ENCODE measurements at regions not wholly inside any gene's neighbourhood (a gene's known extent, or its start where the extent isn't known, plus 50 kb on each side); places are given as distances from the start of the nearest gene placed in this dataset.

DNA sequence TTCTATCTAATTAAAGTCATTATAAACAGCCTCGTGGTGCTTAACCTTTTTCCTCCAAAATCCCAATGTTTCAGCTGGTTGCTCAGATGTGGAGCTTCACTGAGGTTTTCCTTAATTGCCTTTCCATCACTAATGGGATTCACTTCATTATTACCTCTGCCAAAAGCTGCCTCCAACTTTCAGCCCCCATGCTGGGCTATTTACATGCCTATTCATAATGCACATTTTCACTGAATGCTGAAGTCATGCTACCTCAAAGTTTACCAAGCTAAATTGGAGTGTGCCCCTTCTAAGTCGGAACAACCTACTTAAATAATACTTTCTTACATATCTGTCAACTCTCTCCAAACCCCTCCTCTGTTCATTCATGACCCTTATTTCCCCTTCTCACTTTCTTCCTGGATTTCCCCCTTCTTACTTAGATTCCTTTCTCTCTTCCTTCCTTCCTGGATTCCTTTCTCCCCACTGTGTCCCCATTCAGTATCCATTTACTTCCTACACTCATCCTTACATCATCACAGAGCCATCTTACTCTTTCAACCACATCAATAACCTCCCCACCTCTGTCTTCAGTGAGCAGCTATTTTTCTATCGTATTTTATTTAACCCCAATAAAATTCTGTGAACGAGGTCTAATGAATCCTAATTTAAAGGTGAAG, 887.3 kb upstream of the TENM4 start:
- Mint-ChIP-seq H3K36me3 (ENCODE audit: insufficient read depth) (no peaks in the 10 kb centered on the region), H3K27me3 (ENCODE audit: low read depth) (no peaks in the 10 kb centered on the region), H3K4me3 (no peak overlapping the region), H3K4me1 (ENCODE audit: low read depth) (no peaks in the 10 kb centered on the region), H3K9me3 (peaks cover 17% of the 10 kb centered on the region)
- ATAC-seq (no peak), DNase-seq (no peak)

DNA sequence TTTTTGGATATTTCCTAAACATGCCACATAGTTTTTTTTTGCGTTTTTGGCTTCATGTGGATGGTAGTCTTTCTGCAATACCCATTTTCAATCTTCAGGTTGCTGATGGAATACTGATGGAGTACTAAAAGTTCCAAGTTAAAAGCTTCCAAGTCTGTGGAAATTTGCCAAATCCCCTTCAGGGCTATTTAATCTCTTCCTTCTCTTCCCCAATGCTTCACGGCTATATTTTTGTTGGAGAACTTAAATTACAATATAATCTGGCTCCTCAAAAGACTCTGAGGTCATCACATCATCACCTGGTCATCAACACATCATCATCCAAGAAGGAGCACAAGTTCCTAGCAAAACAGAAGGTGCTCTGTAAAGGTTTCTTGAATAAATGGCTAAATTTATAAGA, 881.0 kb upstream of the TENM4 start:
- no peaks in the 10 kb centered on the region for H3K36me3 Mint-ChIP-seq (ENCODE audit: insufficient read depth)
- H3K4me1 Mint-ChIP-seq (ENCODE audit: low read depth): no peaks in the 10 kb centered on the region
- no peaks in the 10 kb centered on the region for H3K27me3 Mint-ChIP-seq (ENCODE audit: low read depth)
- peaks cover 14% of the 10 kb centered on the region for H3K9me3 Mint-ChIP-seq
- no peak for ATAC-seq
- DNase-seq: no peak
- no peak overlapping the region for H3K4me3 Mint-ChIP-seq

DNA sequence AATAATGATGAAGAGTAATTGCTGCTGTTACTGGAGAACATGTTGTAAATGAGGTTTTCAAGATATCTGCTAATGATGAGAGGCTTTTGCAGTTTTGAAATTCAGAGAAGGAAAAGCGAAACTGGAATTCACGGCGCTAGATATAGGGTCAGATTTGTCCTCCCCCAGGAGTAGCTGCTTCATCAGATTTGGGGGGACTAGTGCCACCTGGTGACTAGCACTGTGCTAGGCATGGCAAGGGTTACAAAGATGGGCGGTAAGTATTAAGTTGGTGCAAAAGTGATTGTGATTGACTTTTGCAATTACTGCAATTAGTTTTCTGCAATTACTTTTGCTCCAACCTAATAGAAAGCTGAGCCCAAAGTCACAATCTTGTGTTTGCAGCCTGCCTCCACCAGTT, 879.9 kb upstream of the TENM4 start:
- no peak for DNase-seq
- ATAC-seq: no peak
- Mint-ChIP-seq H3K36me3 (ENCODE audit: insufficient read depth) (no peaks in the 10 kb centered on the region), H3K4me1 (ENCODE audit: low read depth) (no peaks in the 10 kb centered on the region), H3K4me3 (no peak overlapping the region), H3K27me3 (ENCODE audit: low read depth) (no peaks in the 10 kb centered on the region), H3K9me3 (peaks cover 14% of the 10 kb centered on the region)

DNA sequence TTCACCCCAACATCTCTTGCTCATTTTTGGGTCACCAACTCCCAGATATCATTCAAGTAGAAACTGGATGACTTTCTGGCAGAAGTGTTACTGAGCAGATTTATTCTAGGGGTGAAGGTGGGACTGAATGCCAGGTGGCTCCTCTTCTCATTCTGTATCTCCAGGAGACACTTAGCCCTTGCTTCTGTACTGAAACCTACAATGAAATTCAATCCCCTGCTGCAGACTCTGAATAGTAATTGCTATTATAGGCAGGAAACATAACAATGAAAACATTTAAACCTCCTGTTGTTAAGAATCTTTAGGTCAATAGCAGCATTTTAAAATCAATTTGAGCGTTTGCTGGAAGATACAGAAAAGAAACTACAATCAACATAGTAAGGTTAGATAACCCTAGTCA, 879.4 kb upstream of the TENM4 start:
- no peak for ATAC-seq
- H3K9me3 Mint-ChIP-seq: peaks cover 11% of the 10 kb centered on the region
- no peak overlapping the region for H3K4me3 Mint-ChIP-seq
- no peaks in the 10 kb centered on the region for H3K36me3 Mint-ChIP-seq (ENCODE audit: insufficient read depth)
- H3K27me3 Mint-ChIP-seq (ENCODE audit: low read depth): no peaks in the 10 kb centered on the region
- no peak for DNase-seq
- no peaks in the 10 kb centered on the region for H3K4me1 Mint-ChIP-seq (ENCODE audit: low read depth)

DNA sequence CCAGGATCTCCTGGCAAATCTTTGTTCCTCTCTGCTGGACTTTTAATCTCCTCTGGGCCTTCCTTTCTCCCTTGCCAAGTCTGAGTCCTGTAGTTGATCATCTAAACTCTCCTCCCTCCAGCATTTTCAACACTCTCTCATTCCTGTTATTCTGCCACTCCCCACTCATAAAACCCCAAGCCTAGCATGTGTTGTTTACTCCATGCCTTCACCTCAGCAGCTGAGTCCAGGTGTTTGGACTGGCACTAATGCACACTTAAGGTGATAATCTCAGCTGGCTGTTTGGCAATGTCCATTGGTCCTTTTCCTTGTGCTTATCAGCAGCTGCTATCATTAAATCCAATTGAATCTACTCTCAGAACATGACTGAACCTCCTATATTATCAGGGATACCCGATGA, 876.8 kb upstream of the TENM4 start:
- Mint-ChIP-seq H3K9me3 (peaks cover 6% of the 10 kb centered on the region), H3K4me1 (ENCODE audit: low read depth) (no peaks in the 10 kb centered on the region), H3K36me3 (ENCODE audit: insufficient read depth) (no peaks in the 10 kb centered on the region), H3K4me3 (no peak overlapping the region), H3K27me3 (ENCODE audit: low read depth) (no peaks in the 10 kb centered on the region)
- ATAC-seq: no peak
- DNase-seq: no peak

DNA sequence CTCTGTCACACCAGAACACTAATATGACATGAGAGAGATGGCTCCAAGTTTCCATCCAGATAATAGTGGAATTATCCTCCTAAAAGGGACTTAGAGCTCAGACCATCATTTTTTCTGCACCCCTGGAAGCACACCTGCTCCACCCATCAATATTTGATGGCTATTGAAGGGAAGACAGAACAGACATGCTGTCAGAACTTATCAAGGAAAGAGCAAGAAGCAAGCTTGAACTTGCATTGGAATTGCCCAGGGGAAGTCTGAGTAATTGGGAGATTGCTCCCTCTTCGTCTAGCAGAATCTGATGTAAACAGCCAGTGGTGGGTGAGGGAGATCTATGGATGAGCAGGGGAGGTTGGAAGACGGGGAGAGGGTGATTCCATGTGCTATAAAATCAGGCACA, 874.4 kb upstream of the TENM4 start:
- H3K9me3 Mint-ChIP-seq: no peaks in the 10 kb centered on the region
- no peaks in the 10 kb centered on the region for H3K27me3 Mint-ChIP-seq (ENCODE audit: low read depth)
- no peak overlapping the region for H3K4me3 Mint-ChIP-seq
- DNase-seq: no peak
- no peaks in the 10 kb centered on the region for H3K4me1 Mint-ChIP-seq (ENCODE audit: low read depth)
- no peaks in the 10 kb centered on the region for H3K36me3 Mint-ChIP-seq (ENCODE audit: insufficient read depth)
- ATAC-seq: no peak

DNA sequence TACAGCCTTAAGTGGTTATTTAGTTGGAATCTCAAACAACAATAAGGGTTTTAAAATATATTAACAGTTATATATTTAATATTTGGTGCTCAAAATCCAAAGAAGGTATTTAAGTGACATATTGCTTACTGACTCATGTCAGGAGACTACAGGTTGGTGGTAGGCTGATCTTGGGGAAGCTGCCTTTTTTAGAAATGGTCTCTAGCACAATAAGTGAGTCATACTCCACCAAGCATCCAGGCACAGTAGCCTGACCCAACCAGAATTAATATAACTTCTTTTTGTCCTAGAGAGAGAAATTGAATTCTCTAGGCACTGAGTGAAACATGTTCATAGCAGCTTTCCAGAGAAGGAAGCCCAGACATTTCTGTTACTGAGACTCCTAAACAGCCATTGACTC, 868.5 kb upstream of the TENM4 start:
- Mint-ChIP-seq H3K27me3 (ENCODE audit: low read depth) (no peaks in the 10 kb centered on the region), H3K36me3 (ENCODE audit: insufficient read depth) (no peaks in the 10 kb centered on the region), H3K4me3 (no peak overlapping the region), H3K4me1 (ENCODE audit: low read depth) (no peaks in the 10 kb centered on the region), H3K9me3 (peaks cover 12% of the 10 kb centered on the region)
- DNase-seq (no peak), ATAC-seq (no peak)

DNA sequence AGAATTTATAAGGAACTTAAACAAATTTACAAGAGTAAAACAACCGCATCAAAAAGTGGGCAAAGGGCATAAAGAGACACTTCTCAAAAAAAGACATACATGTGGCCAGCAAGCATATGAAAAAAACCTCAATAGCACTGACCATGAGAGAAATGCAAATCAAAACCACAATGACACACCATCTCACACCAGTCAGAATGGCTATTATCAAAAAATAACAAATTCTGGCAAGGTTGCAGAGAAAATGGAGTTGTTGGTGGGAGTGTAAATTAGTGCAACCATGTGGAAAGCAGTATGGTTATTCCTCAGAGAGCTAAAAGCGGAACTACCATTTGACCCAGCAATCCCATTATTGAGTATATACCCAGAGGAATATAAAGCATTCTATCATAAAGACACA, 866.8 kb upstream of the TENM4 start:
- no peaks in the 10 kb centered on the region for H3K4me1 Mint-ChIP-seq (ENCODE audit: low read depth)
- no peak overlapping the region for H3K4me3 Mint-ChIP-seq
- peaks cover 16% of the 10 kb centered on the region for H3K9me3 Mint-ChIP-seq
- ATAC-seq: no peak
- no peaks in the 10 kb centered on the region for H3K36me3 Mint-ChIP-seq (ENCODE audit: insufficient read depth)
- H3K27me3 Mint-ChIP-seq (ENCODE audit: low read depth): no peaks in the 10 kb centered on the region
- DNase-seq: no peak

DNA sequence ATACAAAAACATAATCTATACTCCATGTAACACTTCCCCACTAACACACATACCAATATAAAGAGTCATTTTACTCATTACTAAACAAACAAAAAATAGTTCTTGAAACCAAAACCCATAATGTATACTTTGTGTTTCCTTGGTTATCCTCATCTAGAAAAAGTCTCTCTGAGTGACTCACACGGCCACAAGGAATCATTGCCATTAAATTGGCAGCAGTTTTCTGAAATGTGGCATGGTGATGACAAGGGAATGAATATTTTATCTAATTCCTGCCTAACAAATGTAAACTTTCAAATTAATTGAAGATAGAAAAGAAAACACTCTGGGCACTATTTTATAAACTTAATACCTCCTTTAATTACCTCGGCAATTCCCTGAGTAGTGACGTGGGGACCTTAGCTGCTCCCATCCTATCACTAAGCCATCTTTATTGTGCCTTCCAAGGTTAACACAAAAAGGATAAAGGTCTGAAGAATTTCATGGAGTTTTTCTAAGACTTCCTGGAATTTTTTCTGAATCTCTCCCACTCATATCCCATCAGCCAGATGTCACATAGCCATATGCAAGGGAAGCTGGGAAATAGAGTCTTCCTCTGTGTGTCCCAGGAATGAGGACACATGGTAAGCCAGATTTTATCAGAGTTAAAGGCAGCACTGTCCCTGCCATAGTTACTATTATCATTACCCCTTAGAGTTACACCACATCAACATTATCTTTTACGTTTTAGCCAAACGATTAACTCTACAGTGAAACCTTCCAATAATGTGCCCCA, 857.2 kb upstream of the TENM4 start:
- H3K36me3 Mint-ChIP-seq (ENCODE audit: insufficient read depth): no peaks in the 10 kb centered on the region
- ATAC-seq: no peak
- no peaks in the 10 kb centered on the region for H3K27me3 Mint-ChIP-seq (ENCODE audit: low read depth)
- peaks cover 8% of the 10 kb centered on the region for H3K9me3 Mint-ChIP-seq
- H3K4me3 Mint-ChIP-seq: no peak overlapping the region
- no peak for DNase-seq
- H3K4me1 Mint-ChIP-seq (ENCODE audit: low read depth): no peaks in the 10 kb centered on the region

DNA sequence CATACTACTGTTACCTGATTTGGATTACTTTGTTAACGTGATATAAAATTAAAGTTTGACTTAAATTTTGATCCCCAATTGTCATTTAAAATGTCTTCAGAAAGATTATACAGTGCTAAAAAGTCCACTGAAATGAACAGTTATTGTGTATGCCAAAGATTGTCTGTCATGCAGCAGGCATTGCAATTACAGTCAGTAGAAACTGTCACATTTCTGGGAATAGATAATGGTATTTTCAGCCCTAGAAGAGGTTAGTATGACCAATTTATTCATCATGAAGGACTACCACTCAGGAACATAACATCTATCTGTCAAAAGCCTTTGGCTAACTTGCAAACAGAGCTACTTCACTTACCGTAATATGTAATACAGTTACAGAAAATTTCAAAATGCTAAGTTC, 852.5 kb upstream of the TENM4 start:
- ATAC-seq: no peak
- Mint-ChIP-seq H3K4me3 (no peak overlapping the region), H3K36me3 (ENCODE audit: insufficient read depth) (no peaks in the 10 kb centered on the region), H3K4me1 (ENCODE audit: low read depth) (no peaks in the 10 kb centered on the region), H3K27me3 (ENCODE audit: low read depth) (no peaks in the 10 kb centered on the region), H3K9me3 (peaks cover 11% of the 10 kb centered on the region)
- no peak for DNase-seq

DNA sequence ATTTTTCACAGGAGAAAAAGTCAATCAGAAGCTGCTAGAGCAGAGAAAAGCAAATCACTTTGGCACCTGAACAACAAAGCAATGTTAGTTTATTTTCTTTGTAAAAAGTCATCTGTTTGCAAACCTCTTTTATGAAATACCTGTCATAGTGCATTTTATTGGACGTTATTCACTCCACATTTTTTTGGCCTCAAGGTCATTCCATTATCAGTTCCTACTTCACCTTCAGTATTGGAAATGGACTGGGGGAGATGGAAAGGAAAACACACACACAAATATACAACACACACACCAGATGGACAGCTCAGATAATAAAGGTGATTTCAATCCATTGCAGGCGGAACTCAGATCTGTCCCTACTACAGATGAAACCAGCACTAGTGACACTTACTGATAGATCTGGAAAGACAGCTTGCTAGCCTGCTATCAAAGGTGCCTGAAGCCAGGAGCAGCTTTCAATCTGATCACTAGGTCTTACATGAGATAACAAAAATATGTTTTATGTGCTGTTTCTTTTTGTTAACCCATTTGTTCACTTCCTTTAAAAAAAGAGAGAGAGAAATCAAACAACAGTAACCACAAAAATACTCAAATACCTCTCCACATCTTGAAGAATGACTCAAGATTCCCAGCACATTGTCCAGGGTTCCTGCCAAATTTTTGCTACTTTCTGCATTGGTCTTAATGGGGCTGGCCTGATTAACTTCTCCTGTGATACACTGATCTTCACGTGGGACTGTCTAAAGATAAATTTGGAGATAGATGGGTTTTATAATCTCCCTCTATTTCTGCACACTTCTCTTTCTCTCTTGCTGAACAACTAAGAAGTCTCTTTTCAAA, 844.3 kb upstream of the TENM4 start:
- H3K4me1 Mint-ChIP-seq (ENCODE audit: low read depth): no peaks in the 10 kb centered on the region
- no peak for DNase-seq
- H3K9me3 Mint-ChIP-seq: peaks cover 10% of the 10 kb centered on the region
- H3K27me3 Mint-ChIP-seq (ENCODE audit: low read depth): no peaks in the 10 kb centered on the region
- no peak overlapping the region for H3K4me3 Mint-ChIP-seq
- no peaks in the 10 kb centered on the region for H3K36me3 Mint-ChIP-seq (ENCODE audit: insufficient read depth)
- ATAC-seq: no peak

DNA sequence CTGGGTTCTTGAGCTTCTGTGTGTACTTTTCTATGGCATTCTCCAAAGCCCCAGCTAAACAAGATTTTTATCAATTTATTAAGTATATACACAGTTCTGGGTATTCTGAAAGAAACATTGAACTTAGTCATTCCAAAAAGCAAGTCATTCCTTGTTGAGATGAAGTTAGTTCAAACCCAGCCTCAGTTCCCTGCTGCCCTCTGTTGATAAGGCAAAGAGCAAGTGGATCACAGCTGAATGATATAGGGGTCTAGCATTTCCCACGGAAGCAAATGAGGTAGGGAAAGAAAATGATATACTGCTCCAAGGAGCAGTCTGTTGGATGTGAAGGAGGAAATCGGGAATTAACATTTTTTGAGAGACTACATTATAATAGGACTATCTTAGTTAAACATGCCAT, 841.8 kb upstream of the TENM4 start:
- DNase-seq: no peak
- Mint-ChIP-seq H3K9me3 (peaks cover 4% of the 10 kb centered on the region), H3K36me3 (ENCODE audit: insufficient read depth) (no peaks in the 10 kb centered on the region), H3K27me3 (ENCODE audit: low read depth) (no peaks in the 10 kb centered on the region), H3K4me1 (ENCODE audit: low read depth) (no peaks in the 10 kb centered on the region), H3K4me3 (no peak overlapping the region)
- no peak for ATAC-seq

DNA sequence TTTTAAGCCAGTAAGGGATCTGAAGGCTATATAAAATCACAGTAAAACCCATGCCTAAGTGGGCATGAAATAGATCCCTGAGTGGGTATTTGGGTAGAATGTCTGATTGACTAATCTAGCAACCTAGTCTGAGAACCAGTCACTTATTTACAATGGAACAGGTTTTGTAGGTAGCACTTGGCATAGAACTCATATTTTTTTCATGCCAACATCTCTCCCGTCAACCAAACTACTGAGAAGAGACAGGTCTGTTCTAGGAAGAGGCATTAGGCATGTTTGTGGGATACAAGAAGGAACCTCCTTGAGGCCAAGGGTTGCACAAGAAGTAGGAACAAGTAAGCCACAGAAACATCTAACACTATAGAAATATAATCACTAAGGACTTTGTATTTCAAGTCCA, 840.4 kb upstream of the TENM4 start:
- DNase-seq (no peak), ATAC-seq (no peak)
- Mint-ChIP-seq H3K36me3 (ENCODE audit: insufficient read depth) (no peaks in the 10 kb centered on the region), H3K4me3 (no peak overlapping the region), H3K27me3 (ENCODE audit: low read depth) (no peaks in the 10 kb centered on the region), H3K9me3 (peaks cover 4% of the 10 kb centered on the region), H3K4me1 (ENCODE audit: low read depth) (no peaks in the 10 kb centered on the region)

DNA sequence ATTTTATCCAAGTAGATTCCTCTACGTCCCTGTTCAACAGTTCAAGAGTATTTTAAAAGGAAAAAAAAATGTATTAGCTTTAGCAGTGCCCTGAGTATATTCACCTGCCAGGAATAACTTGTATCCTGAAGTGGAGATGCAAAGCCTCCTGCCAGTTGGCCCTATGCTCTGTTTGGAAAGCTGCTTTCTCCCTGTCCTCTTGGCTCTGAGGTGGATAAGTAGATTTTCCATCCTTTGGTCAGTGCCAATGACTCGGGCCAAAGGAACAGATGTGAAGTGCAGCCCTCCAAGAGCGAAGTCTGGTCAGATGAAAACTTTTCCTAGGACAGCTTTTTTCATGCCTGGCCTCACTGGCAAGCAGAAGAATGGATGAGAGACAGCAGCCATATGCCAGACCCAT, 839.9 kb upstream of the TENM4 start:
- H3K27me3 Mint-ChIP-seq (ENCODE audit: low read depth): no peaks in the 10 kb centered on the region
- no peak overlapping the region for H3K4me3 Mint-ChIP-seq
- ATAC-seq: no peak

DNA sequence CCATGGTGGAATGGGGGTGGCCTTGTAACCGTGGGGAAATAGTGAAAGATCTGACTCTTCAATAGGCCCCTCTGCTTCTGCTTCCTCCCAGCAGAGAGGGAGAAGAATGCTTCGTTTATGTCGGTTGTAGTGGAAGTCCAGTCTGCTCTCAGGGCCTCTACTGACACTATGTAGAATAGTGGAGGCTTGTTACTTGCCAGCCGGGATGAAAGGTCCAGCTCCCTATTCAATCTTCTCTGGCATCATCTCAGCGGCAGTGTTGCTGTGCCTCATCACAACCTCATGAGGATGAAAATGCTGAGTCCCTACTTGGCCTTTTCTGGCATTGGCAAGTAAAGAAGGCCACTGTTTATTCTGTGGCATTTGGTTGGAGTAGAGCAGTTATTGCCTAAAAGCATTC, 820.9 kb upstream of the TENM4 start:
- Mint-ChIP-seq H3K9me3 (peaks cover 12% of the 10 kb centered on the region), H3K36me3 (ENCODE audit: insufficient read depth) (no peaks in the 10 kb centered on the region), H3K4me1 (ENCODE audit: low read depth) (no peaks in the 10 kb centered on the region), H3K27me3 (ENCODE audit: low read depth) (no peaks in the 10 kb centered on the region), H3K4me3 (no peak overlapping the region)
- DNase-seq: no peak
- ATAC-seq: no peak

More for the DNA sequence above, 839.9 kb upstream of the TENM4 start:
- DNase-seq: no peak
- Mint-ChIP-seq H3K4me1 (ENCODE audit: low read depth) (no peaks in the 10 kb centered on the region), H3K9me3 (peaks cover 8% of the 10 kb centered on the region), H3K36me3 (ENCODE audit: insufficient read depth) (no peaks in the 10 kb centered on the region)

Measured in activated T-cell treated with anti-CD3 and anti-CD28 coated beads, Interleukin-2, amount 50 U/mL, for 4 hours (primary cell).